ENCODE measurements at regions not wholly inside any gene's neighbourhood (a gene's known extent, or its start where the extent isn't known, plus 50 kb on each side); places are given as distances from the start of the nearest gene placed in this dataset.

DNA sequence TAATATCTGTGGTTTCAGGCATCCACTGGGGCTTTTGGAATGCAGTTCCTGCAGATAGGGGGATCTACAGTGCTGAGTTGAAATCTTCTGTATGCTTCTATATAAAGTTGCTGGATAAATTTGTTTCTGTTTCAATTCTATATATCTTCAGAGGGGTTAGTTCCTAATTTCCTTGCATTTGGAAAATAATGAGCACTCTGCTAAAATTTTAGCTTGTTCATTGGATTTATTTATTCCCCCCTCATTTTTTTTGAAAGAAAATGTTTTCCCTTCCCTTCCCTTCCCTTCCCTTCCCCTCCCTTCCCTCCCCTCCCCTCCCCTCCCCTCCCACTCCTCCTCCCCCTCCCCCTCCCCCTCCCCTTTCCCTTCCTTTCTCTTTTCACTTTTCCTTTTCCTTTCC lies 212.3 kb downstream of the GPD2 start:
- TF ChIP-seq CTCF (IDR thresholded peaks at IDR 0.05; ENCODE audit: insufficient read depth, low read depth, low read length), result no peak
- TF ChIP-seq EZH2 (IDR thresholded peaks at IDR 0.05; ENCODE audit: insufficient read depth, low read length), result no peak

All from astrocyte (in vitro differentiated cells and primary cell).